ENCODE measurements at regions not wholly inside any gene's neighbourhood (a gene's known extent, or its start where the extent isn't known, plus 50 kb on each side); places are given as distances from the start of the nearest gene placed in this dataset.

DNA sequence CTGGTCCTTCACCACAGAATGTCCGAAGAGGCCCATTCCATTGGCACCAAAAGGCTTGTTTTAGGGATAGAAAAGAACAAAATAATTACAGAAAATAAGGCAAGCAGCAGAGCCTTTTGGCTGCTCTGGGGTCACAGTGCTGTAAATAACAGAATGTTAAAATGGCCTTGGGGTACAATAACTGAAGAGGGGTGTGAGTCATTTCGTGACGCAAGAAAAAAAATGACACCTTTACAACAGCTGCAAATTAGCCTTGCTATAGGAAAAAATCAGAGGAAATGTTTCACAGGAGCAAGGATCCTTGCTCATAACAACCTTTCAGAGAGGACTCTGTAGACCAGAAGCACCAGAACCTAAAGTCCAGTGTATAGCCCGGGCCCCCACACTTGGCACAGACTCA lies 483.4 kb downstream of the OMA1 start:
- TF ChIP-seq, protein P1, sequence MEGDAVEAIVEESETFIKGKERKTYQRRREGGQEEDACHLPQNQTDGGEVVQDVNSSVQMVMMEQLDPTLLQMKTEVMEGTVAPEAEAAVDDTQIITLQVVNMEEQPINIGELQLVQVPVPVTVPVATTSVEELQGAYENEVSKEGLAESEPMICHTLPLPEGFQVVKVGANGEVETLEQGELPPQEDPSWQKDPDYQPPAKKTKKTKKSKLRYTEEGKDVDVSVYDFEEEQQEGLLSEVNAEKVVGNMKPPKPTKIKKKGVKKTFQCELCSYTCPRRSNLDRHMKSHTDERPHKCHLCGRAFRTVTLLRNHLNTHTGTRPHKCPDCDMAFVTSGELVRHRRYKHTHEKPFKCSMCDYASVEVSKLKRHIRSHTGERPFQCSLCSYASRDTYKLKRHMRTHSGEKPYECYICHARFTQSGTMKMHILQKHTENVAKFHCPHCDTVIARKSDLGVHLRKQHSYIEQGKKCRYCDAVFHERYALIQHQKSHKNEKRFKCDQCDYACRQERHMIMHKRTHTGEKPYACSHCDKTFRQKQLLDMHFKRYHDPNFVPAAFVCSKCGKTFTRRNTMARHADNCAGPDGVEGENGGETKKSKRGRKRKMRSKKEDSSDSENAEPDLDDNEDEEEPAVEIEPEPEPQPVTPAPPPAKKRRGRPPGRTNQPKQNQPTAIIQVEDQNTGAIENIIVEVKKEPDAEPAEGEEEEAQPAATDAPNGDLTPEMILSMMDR (IDR thresholded peaks at IDR 0.05), result no peak
- DNase-seq, result no peak
- ChIA-PET POLR2A (no interaction called here), CTCF (no interaction called here)
- Mint-ChIP-seq H3K9me3 (no peaks in the 10 kb centered on the region), H3K4me3 (no peak overlapping the region), H3K36me3 (ENCODE audit: low read depth) (no peaks in the 10 kb centered on the region), H3K4me1 (ENCODE audit: low read depth) (no peaks in the 10 kb centered on the region), H3K27me3 (no peaks in the 10 kb centered on the region), H3K27ac (no peak overlapping the region)
- intact Hi-C loops (cut with micrococcal nuclease), result no loop called here
- no peak for ATAC-seq

DNA sequence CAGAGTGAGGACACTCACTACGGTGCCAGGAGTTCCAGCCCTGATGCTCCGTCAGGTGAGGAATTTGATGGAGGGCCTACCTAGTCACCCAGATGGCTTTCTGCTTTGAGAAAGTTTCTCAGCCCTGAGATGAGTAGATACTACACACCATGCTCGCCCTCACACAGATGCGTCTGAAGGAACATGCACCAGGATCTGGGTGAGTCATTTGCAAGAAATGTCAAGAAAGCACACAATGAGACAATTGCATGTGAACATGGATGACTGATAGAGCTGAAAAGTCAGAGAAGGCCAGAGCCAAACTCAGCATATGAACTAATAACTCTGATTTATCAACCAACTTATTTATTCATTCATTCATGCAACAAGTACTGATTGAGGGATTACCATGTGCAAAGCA lies 483.9 kb downstream of the OMA1 start:
- intact Hi-C loops (cut with micrococcal nuclease), result no loop called here
- CTCF ChIA-PET, result no interaction called here
- DNase-seq (no peak), ATAC-seq (no peak)
- TF ChIP-seq, protein P1 (IDR thresholded peaks at IDR 0.05), result no peak
- Mint-ChIP-seq H3K9me3 (no peaks in the 10 kb centered on the region), H3K4me1 (ENCODE audit: low read depth) (no peaks in the 10 kb centered on the region), H3K27ac (no peak overlapping the region), H3K4me3 (no peak overlapping the region), H3K36me3 (ENCODE audit: low read depth) (no peaks in the 10 kb centered on the region), H3K27me3 (no peaks in the 10 kb centered on the region)
- POLR2A ChIA-PET, result no interaction called here

GRCh38 chr1:58060559-58061170 lies 485.9 kb downstream of the OMA1 start:
- no peaks in the 10 kb centered on the region for H3K36me3 Mint-ChIP-seq (ENCODE audit: low read depth)
- no peak overlapping the region for H3K4me3 Mint-ChIP-seq
- no peak overlapping the region for H3K27ac Mint-ChIP-seq
- ATAC-seq (no peak), DNase-seq (no peak)
- H3K27me3 Mint-ChIP-seq, result peaks cover 2% of the 10 kb centered on the region
- no peaks in the 10 kb centered on the region for H3K4me1 Mint-ChIP-seq (ENCODE audit: low read depth)
- POLR2A ChIA-PET, result interaction anchor here (0.6 kb wide), 1 partner anchor 334 kb away, joined by 3 read pairs; no protein-coding TSS in a partner anchor
- intact Hi-C loops (cut with micrococcal nuclease), result no loop called here
- TF ChIP-seq, protein P1 (IDR thresholded peaks at IDR 0.05), result no peak
- no peaks in the 10 kb centered on the region for H3K9me3 Mint-ChIP-seq
- CTCF ChIA-PET, result no interaction called here

DNA sequence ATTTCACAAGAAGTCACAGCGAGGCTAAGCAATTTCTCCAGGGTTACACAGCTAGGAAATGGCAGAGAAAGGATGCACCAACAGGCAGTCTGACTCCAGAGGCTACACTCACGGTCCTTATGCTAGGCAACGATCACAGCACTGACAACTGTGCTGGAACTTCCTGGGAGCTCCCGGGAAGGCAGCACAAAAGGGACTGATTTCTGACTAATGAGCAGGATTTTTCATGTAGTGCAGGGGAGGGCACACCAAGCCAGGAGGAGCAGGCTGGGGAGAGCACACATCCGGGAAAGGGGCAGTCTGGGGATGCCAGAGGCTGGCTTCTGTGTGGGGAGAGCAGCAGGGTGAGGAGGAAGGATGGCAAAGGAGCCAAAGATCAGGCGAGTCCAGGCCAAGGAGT lies 486.7 kb downstream of the OMA1 start:
- Mint-ChIP-seq H3K4me1 (ENCODE audit: low read depth) (no peaks in the 10 kb centered on the region), H3K9me3 (no peaks in the 10 kb centered on the region), H3K27ac (no peak overlapping the region), H3K4me3 (no peak overlapping the region), H3K36me3 (ENCODE audit: low read depth) (no peaks in the 10 kb centered on the region), H3K27me3 (peaks cover 2% of the 10 kb centered on the region)
- POLR2A ChIA-PET, result no interaction called here
- TF ChIP-seq, protein P1 (IDR thresholded peaks at IDR 0.05), result no peak
- CTCF ChIA-PET, result no interaction called here
- intact Hi-C loops (cut with micrococcal nuclease), result no loop called here
- no peak for DNase-seq
- ATAC-seq, result no peak

- H3K27me3 Mint-ChIP-seq, result peaks cover 2% of the 10 kb centered on the region
- ATAC-seq, result no peak
- no peak overlapping the region for H3K4me3 Mint-ChIP-seq
- TF ChIP-seq, protein P1 (IDR thresholded peaks at IDR 0.05), result no peak
- DNase-seq, result no peak
- no peaks in the 10 kb centered on the region for H3K4me1 Mint-ChIP-seq (ENCODE audit: low read depth)
- intact Hi-C loops (cut with micrococcal nuclease), result no loop called here
- H3K9me3 Mint-ChIP-seq, result no peaks in the 10 kb centered on the region
- no peak overlapping the region for H3K27ac Mint-ChIP-seq
- CTCF ChIA-PET, result no interaction called here
- H3K36me3 Mint-ChIP-seq (ENCODE audit: low read depth), result no peaks in the 10 kb centered on the region
- POLR2A ChIA-PET, result no interaction called here
Observed at GRCh38 chr1:58058323-58058722, 488.2 kb downstream of the OMA1 start.
